Neural progenitor cell (in vitro differentiated cells): ENCODE measurements at regions not wholly inside any gene's neighbourhood (a gene's known extent, or its start where the extent isn't known, plus 50 kb on each side); places are given as distances from the start of the nearest gene placed in this dataset.

Experiments
- EZH2 ChIP-seq: fragments of 200-600 bp; sonication (generic); IDR thresholded peaks from 2 replicates; pipeline ENCODE4 v1.6.1; 2017; ENCODE audit warnings: antibody characterized with exemption, mild to moderate bottlenecking, moderate library complexity
- EZH2phosphoT487 ChIP-seq: fragments of 200-600 bp; sonication (generic); IDR thresholded peaks from 2 replicates; pipeline ENCODE4 v1.6.1; 2017; ENCODE audit warnings: antibody characterized with exemption
- TF ChIP-seq, protein P1 (sequence below): fragments of 200-600 bp; sonication (generic); IDR thresholded peaks from 2 replicates; pipeline ENCODE4 v1.5.1; 2017; ENCODE audit warnings: antibody characterized with exemption, mild to moderate bottlenecking

GRCh38 chr5:91217859-91218258 is 165.3 kb downstream of the ARRDC3 start:
- TF ChIP-seq, protein P1, sequence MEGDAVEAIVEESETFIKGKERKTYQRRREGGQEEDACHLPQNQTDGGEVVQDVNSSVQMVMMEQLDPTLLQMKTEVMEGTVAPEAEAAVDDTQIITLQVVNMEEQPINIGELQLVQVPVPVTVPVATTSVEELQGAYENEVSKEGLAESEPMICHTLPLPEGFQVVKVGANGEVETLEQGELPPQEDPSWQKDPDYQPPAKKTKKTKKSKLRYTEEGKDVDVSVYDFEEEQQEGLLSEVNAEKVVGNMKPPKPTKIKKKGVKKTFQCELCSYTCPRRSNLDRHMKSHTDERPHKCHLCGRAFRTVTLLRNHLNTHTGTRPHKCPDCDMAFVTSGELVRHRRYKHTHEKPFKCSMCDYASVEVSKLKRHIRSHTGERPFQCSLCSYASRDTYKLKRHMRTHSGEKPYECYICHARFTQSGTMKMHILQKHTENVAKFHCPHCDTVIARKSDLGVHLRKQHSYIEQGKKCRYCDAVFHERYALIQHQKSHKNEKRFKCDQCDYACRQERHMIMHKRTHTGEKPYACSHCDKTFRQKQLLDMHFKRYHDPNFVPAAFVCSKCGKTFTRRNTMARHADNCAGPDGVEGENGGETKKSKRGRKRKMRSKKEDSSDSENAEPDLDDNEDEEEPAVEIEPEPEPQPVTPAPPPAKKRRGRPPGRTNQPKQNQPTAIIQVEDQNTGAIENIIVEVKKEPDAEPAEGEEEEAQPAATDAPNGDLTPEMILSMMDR = no peak
- TF ChIP-seq EZH2 = no peak
- no peak for TF ChIP-seq EZH2phosphoT487
